ENCODE measurements at regions not wholly inside any gene's neighbourhood (a gene's known extent, or its start where the extent isn't known, plus 50 kb on each side); places are given as distances from the start of the nearest gene placed in this dataset.

GRCh38 chr15:100729461-100729860, 127.1 kb downstream of the ASB7 start:
- no peak overlapping the region for H3K4me3 ChIP-seq (ENCODE audit: extremely low read depth in 1 of 4, insufficient read depth in 2 of 4, low read depth in 3 of 4, low read length in 4 of 4)
- H3K23ac ChIP-seq (ENCODE audit: insufficient read length), result no peak overlapping the region
- H3K9me3 ChIP-seq (ENCODE audit: insufficient read depth in 2 of 2, low read depth in 1 of 2, low read length in 1 of 2), result no peaks in the 10 kb centered on the region
- H2AFZ ChIP-seq (ENCODE audit: low read length), result no peak overlapping the region
- no peak overlapping the region for H3K14ac ChIP-seq (ENCODE audit: insufficient read length)
- no peak overlapping the region for H3K18ac ChIP-seq (ENCODE audit: extremely low read depth, low read length)
- no peak overlapping the region for H2BK12ac ChIP-seq (ENCODE audit: low read depth, low read length)
- 84% methylated on average over 6 of the region's 6 CpGs; no CpG with 5 or more reads in 1 of the 2 experiments for WGBS, 2 experiments (ENCODE audit: extremely low coverage in 1 of 2, insufficient coverage in 1 of 2, insufficient read length in 1 of 2, insufficient replicate concordance in 2 of 2, low coverage in 1 of 2, low lambda C conversion rate in 2 of 2, missing lambda C conversion rate in 1 of 2)
- DNase-seq (ENCODE audit: low read depth in 1 of 2, low spot score in 2 of 2), result peak in 1 of 2 experiments; percentile 29
- H3K27ac ChIP-seq (ENCODE audit: low read depth, low read length), result no peak overlapping the region
- H2BK15ac ChIP-seq (ENCODE audit: low read length), result no peak overlapping the region
- H4K91ac ChIP-seq (replicated peaks; ENCODE audit: insufficient read length, low read length), result no peak overlapping the region
- H3K56ac ChIP-seq (replicated peaks; ENCODE audit: insufficient read length, low read depth, low read length), result no peak overlapping the region
- H3K4me1 ChIP-seq (replicated peaks in 1 of 4; ENCODE audit: control insufficient read depth in 3 of 4, insufficient read depth in 4 of 4, low read length in 3 of 4), result peaks cover 0 to 3% (median 0%) of the 10 kb centered on the region in 4 experiments; a peak in 2 of 7 replicates
- H3K79me1 ChIP-seq (ENCODE audit: low read depth, low read length), result no peaks in the 10 kb centered on the region
- no peak overlapping the region for H4K8ac ChIP-seq (ENCODE audit: extremely low read depth, insufficient read depth, low read length)
- ChIA-PET POLR2A (ENCODE audit: partially characterized antibody) (no interaction called here), CTCF (ENCODE audit: partially characterized antibody) (interaction anchor here (0.6 to 1.4 kb wide), 5 partner anchors 7 to 531 kb away, joined by 3 to 7 read pairs (median 5); no protein-coding TSS in a partner anchor)
- H2BK120ac ChIP-seq (replicated peaks; ENCODE audit: low read depth, low read length), result no peak overlapping the region
- H3K27me3 ChIP-seq (replicated peaks in 1 of 4; ENCODE audit: control insufficient read depth in 3 of 4, extremely low read depth in 1 of 4, insufficient read depth in 3 of 4, low read length in 3 of 4), result no peaks in the 10 kb centered on the region
- no peaks in the 10 kb centered on the region for H3K36me3 ChIP-seq (ENCODE audit: control insufficient read depth in 2 of 4, insufficient read depth in 4 of 4, low read length in 3 of 4)
- H2BK20ac ChIP-seq (ENCODE audit: low read length), result no peak overlapping the region
- no peak overlapping the region for H3K4ac ChIP-seq (replicated peaks; ENCODE audit: insufficient read length, low read depth, low read length)
- no peak overlapping the region for H3K9ac ChIP-seq (replicated peaks in 1 of 4; ENCODE audit: extremely low read depth in 1 of 4, low read depth in 3 of 4, low read length in 3 of 4)
- no peak for FAIRE-seq
- no peaks in the 10 kb centered on the region for H3K23me2 ChIP-seq (ENCODE audit: low read depth, low read length)
- no peaks in the 10 kb centered on the region for H3K79me2 ChIP-seq (ENCODE audit: control insufficient read depth in 1 of 2, insufficient read depth in 2 of 2, low read length in 2 of 2)
- no peak overlapping the region for H2BK5ac ChIP-seq (ENCODE audit: low read depth, low read length)
- no peak overlapping the region for H4K5ac ChIP-seq (ENCODE audit: insufficient read length, low read depth, low read length)
- no peak overlapping the region for H3K4me2 ChIP-seq (ENCODE audit: insufficient read depth in 1 of 2, low read depth in 2 of 2, low read length in 2 of 2)
- no peaks in the 10 kb centered on the region for H4K20me1 ChIP-seq (replicated peaks in 1 of 2; ENCODE audit: control insufficient read depth in 1 of 2, insufficient read depth in 2 of 2, low read length in 2 of 2)
- no peak overlapping the region for H2AK5ac ChIP-seq (ENCODE audit: low read depth, low read length)
- TF ChIP-seq SUZ12 (IDR thresholded peaks at IDR 0.05; ENCODE audit: low read length) (no peak), HDAC6 (IDR thresholded peaks at IDR 0.05; ENCODE audit: low read depth, low read length) (no peak), SAP30 (IDR thresholded peaks at IDR 0.05; ENCODE audit: insufficient read depth, insufficient replicate concordance, low read length) (no peak), POU5F1 (IDR thresholded peaks at IDR 0.05; ENCODE audit: low read depth, low read length) (no peak), ZNF274 (IDR thresholded peaks at IDR 0.05; ENCODE audit: borderline replicate concordance, extremely low read depth, low read length) (no peak), SIN3A (conservative IDR thresholded peaks at IDR 0.05 in 1 of 2, IDR thresholded peaks at IDR 0.05 in 1 of 2; ENCODE audit: low read depth in 1 of 2, low read length in 2 of 2) (no peak), CTCF (IDR thresholded peaks at IDR 0.05; ENCODE audit: control extremely low read depth in 1 of 3, insufficient read depth in 1 of 3, low read depth in 1 of 3, low read length in 3 of 3) (no peak), MAFK (IDR thresholded peaks at IDR 0.05; ENCODE audit: low read depth, low read length) (no peak), CREB1 (IDR thresholded peaks at IDR 0.05) (no peak), RXRA (IDR thresholded peaks at IDR 0.05; ENCODE audit: insufficient read depth, low read depth, low read length) (no peak), NRF1 (IDR thresholded peaks at IDR 0.05; ENCODE audit: low read depth, low read length) (no peak)
- TF ChIP-seq, protein P1, sequence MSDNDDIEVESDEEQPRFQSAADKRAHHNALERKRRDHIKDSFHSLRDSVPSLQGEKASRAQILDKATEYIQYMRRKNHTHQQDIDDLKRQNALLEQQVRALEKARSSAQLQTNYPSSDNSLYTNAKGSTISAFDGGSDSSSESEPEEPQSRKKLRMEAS (IDR thresholded peaks at IDR 0.05), result no peak

Data from H1 (cell line).